ENCODE measurements at regions not wholly inside any gene's neighbourhood (a gene's known extent, or its start where the extent isn't known, plus 50 kb on each side); places are given as distances from the start of the nearest gene placed in this dataset.
"Not testable (repeated sequence)": the region's sequence is repeated elsewhere in the genome, so short reads cannot be mapped to it uniquely, and the experiment has no call there.

DNA sequence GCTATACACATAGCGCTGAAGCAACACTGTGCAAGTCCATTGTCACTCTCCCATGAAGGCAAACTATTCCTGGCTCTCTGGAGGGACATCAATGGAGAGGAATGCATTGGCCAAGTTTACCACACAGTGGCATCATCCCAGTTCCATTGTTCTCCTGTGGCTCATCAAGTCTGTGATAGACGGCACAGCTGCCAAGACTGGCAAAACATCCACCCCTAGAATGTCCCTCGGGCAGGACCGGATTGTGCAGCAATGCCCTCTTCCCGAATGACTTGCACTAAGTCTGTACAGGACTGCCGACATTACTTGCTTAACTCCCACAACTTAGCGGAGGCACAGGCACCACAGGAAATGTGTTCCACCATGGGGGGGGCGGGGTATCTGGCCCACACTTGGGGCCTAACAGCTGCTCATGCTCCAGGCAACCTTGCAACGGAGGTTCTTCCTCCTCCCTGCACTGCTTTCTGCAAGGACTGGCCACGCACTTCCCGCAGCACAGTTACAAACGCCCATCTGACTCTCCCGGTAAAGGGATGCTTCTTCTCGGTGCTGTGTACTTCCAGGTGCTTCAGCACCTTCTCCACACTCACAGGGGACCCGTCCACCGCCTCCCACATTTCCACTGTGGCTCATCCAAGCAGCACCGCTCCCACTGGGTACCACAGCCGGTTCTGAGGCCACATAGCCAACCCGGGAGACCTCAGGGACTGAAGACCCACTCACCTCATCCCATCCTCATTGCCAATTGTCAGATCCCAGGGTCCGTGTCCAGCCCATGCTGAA is 1309.6 kb upstream of the RAG2 start:
- DNase-seq (no peak), ATAC-seq (no peak)
- intact Hi-C loops (cut with DNase I, micrococcal nuclease) = no loop called here
- Histone ChIP-seq H3K4me1 (ENCODE audit: low read depth) (no peaks in the 10 kb centered on the region), H3K9me3 (no peaks in the 10 kb centered on the region), H3K4me3 (no peak overlapping the region), H3K36me3 (ENCODE audit: low read depth) (no peaks in the 10 kb centered on the region)
- TF ChIP-seq, protein P1, sequence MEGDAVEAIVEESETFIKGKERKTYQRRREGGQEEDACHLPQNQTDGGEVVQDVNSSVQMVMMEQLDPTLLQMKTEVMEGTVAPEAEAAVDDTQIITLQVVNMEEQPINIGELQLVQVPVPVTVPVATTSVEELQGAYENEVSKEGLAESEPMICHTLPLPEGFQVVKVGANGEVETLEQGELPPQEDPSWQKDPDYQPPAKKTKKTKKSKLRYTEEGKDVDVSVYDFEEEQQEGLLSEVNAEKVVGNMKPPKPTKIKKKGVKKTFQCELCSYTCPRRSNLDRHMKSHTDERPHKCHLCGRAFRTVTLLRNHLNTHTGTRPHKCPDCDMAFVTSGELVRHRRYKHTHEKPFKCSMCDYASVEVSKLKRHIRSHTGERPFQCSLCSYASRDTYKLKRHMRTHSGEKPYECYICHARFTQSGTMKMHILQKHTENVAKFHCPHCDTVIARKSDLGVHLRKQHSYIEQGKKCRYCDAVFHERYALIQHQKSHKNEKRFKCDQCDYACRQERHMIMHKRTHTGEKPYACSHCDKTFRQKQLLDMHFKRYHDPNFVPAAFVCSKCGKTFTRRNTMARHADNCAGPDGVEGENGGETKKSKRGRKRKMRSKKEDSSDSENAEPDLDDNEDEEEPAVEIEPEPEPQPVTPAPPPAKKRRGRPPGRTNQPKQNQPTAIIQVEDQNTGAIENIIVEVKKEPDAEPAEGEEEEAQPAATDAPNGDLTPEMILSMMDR (IDR thresholded peaks at IDR 0.05) = no peak

DNA sequence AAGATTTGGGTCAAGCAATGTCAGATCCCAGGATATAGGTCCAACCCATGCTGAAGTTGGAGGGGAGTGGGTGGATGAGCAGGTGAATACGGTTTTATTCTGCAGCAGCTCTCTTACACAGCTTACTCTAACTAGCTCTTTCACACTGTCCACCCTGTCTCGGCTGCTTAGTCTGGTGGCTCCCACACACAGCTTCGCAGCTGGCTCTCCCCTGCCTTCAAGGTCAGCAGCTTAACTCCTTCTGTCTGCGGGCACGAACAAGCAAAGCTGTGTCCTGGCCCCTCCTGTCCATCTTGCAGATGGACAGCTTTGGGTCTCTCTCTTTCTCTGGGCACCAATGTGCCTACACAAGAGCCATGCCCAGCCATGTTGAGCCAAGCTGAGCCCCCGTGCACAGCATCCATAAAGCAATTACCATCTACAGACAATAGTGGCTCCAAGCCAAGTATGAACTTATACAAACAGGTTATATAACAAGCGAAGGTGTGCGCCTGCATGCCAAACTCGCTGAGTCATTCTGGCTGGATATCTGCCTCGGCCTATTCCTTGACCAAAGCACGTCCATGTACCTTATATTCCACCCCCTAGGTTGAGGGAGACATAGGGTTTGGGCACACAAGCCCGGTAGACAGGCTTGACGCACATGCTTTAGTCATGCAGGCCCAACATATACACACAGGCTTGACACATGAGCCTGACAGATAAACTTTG is 1307.8 kb upstream of the RAG2 start:
- Histone ChIP-seq H3K9me3 (no peaks in the 10 kb centered on the region), H3K4me3 (no peak overlapping the region), H3K4me1 (ENCODE audit: low read depth) (no peaks in the 10 kb centered on the region), H3K36me3 (ENCODE audit: low read depth) (no peaks in the 10 kb centered on the region)
- intact Hi-C loops (cut with DNase I, micrococcal nuclease) = no loop called here
- TF ChIP-seq, protein P1 (IDR thresholded peaks at IDR 0.05) = no peak
- DNase-seq (peak; percentile 6 to 22 (median 8)), ATAC-seq (peak; percentile 60)

DNA sequence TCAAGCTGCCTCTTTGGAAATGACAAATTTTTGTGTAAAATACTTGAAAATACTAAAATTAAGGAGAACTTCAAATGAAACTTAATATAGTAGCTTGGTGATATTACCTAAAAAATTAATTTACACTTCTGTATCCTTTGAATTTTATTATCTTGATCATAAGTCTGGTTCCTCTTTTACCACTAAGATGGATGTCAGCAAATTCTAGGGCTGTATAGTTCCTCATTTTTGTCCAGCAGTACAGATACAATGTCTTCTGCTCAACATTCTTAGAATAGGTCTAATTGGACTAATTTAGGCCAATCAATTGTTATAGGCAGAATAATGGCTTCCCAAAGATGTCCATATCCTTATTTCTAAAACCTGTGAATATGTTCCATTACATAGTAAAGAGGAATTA is 1298.0 kb upstream of the RAG2 start:
- H3K4me1 ChIP-seq (ENCODE audit: low read depth) = no peaks in the 10 kb centered on the region
- ATAC-seq = no peak
- DNase-seq = no peak
- peaks cover 39% of the 10 kb centered on the region for H3K9me3 ChIP-seq
- intact Hi-C loops (cut with DNase I, micrococcal nuclease) = no loop called here
- TF ChIP-seq, protein P1 (IDR thresholded peaks at IDR 0.05) = no peak
- no peak overlapping the region for H3K4me3 ChIP-seq
- H3K36me3 ChIP-seq (ENCODE audit: low read depth) = no peaks in the 10 kb centered on the region

DNA sequence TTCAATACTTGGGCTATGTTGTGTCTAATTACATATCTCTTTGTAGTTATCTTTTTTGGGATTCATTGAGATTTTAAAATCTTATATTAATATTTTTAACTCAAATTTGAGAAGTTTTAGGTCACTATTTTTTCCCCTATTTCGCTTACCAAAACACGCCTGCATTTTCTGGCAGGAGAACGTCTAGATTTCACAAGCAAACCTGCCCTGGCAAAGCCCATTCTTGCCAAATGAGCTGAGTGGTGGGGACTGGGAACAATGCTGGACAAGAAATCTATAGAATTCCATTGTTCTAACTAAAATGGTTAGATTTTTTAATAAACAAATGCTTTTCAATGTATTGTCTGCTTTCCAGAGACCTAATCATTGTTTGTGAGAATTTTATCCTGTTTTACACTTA is 1283.7 kb upstream of the RAG2 start:
- TF ChIP-seq, protein P1 (IDR thresholded peaks at IDR 0.05) = no peak
- intact Hi-C loops (cut with DNase I, micrococcal nuclease) = no loop called here
- DNase-seq (no peak), ATAC-seq (no peak)
- no peaks in the 10 kb centered on the region for H3K4me1 ChIP-seq (ENCODE audit: low read depth)
- H3K9me3 ChIP-seq = peaks cover 17% of the 10 kb centered on the region
- no peak overlapping the region for H3K4me3 ChIP-seq
- no peaks in the 10 kb centered on the region for H3K36me3 ChIP-seq (ENCODE audit: low read depth)

DNA sequence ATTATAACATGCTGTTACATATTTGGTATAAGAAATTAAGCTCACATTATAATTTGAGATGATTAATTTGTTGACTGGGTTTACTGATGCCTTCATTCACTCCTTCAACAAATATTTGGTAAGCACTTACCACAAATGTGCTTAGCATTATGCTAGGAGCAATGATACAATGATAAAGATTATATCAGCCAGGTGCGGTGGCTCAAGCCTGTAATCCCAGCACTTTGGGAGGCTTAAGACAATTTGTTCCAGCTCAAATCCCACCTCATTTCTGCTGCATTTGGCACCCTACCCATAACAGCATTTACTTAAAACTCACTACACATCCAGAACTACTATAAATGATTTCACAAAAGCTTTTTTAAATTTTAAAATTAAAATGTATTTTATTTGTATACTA is 1263.6 kb upstream of the RAG2 start:
- intact Hi-C loops (cut with DNase I, micrococcal nuclease) = no loop called here
- Histone ChIP-seq H3K36me3 (ENCODE audit: low read depth) (no peaks in the 10 kb centered on the region), H3K4me3 (no peak overlapping the region), H3K4me1 (ENCODE audit: low read depth) (no peaks in the 10 kb centered on the region), H3K9me3 (no peaks in the 10 kb centered on the region)
- no peak for DNase-seq
- TF ChIP-seq, protein P1 (IDR thresholded peaks at IDR 0.05) = no peak
- ATAC-seq = no peak

DNA sequence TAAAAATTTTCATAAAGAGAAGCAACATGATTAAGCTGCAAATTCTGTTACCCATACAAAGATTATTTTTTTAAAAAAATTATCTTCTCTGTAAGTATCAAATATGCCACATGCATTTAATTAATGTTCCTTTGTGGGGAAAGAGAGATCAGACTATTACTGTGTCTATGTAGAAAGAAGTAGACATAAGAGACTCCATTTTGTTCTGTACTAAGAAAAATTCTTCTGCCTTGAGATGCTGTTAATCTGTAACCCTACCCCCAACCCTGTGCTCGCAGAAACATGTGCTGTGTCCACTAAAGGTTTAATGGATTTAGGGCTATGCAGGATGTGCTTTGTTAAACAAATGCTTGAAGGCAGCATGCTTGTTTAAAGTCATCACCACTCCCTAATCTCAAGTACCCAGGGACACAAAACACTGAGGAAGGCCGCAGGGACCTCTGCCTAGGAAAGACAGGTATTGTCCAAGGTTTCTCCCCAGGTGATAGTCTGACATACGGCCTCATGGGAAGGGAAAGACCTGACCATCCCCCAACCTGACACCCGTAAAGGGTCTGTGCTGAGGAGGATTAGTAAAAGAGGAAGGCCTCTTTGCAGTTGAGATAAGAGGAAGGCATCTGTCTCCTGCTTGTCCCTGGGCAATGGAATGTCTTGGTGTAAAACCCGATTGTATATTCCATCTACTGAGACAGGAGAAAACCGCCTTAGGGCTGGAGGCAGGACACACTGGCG is 1260.9 kb upstream of the RAG2 start:
- H3K4me3 ChIP-seq; H3K9me3 ChIP-seq; intact Hi-C loops (cut with DNase I, micrococcal nuclease); ATAC-seq; H3K4me1 ChIP-seq (ENCODE audit: low read depth); H3K36me3 ChIP-seq (ENCODE audit: low read depth); DNase-seq: not testable (repeated sequence)

All from mucosa of descending colon (tissue), 3 donors.